ENCODE measurements at regions not wholly inside any gene's neighbourhood (a gene's known extent, or its start where the extent isn't known, plus 50 kb on each side); places are given as distances from the start of the nearest gene placed in this dataset.

DNA sequence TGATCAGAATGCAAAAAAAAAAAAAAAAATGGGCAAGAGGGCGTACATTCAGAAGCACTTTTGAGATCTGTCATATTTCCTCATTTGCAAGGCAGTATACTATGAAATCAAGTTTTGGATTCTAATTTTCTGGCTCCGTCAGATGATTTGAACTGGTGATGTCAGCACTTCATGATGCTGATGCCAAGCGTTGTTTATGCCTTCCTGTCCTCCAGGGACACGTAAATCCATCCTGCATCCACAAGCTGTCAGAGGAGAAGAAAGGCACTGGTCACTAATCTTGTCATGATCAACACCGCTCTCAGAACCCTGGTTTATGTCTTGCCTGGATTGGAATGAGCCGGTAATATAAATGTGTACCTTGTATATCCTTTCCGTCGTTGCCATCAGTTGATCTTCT, 152.1 kb upstream of the EPHA3 start:
- TF ChIP-seq POLR2AphosphoS5 (IDR thresholded peaks at IDR 0.05; ENCODE audit: low read depth, low read length) (no peak), ELF1 (IDR thresholded peaks at IDR 0.05) (no peak), EZH2phosphoT487 (IDR thresholded peaks at IDR 0.05; ENCODE audit: borderline replicate concordance, low read depth) (no peak)
- TF ChIP-seq, protein P1, sequence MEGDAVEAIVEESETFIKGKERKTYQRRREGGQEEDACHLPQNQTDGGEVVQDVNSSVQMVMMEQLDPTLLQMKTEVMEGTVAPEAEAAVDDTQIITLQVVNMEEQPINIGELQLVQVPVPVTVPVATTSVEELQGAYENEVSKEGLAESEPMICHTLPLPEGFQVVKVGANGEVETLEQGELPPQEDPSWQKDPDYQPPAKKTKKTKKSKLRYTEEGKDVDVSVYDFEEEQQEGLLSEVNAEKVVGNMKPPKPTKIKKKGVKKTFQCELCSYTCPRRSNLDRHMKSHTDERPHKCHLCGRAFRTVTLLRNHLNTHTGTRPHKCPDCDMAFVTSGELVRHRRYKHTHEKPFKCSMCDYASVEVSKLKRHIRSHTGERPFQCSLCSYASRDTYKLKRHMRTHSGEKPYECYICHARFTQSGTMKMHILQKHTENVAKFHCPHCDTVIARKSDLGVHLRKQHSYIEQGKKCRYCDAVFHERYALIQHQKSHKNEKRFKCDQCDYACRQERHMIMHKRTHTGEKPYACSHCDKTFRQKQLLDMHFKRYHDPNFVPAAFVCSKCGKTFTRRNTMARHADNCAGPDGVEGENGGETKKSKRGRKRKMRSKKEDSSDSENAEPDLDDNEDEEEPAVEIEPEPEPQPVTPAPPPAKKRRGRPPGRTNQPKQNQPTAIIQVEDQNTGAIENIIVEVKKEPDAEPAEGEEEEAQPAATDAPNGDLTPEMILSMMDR (IDR thresholded peaks at IDR 0.05), result no peak
